ENCODE measurements at regions not wholly inside any gene's neighbourhood (a gene's known extent, or its start where the extent isn't known, plus 50 kb on each side); places are given as distances from the start of the nearest gene placed in this dataset.

DNA sequence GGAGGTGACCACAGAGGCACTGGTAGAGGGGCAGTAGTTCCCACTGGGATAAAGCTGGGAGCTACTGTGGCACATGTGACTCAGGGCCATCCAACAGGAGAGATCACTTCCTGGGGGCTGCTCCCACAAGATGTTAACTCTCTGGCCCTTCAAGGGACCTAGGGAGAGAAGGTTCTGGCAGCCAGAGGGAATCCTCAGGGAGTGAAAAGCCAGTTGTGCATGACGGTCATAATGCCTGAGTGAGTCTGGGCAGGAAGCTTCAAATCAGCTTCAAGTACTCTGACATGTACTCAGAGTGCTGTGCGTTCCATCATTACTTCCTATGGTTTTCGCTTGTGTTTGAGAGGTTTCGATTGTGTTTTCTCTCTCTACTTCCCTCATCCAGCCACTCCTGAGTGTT, 388.5 kb downstream of the GABRG2 start:
- Mint-ChIP-seq H3K27ac (no peak overlapping the region), H3K4me3 (no peak overlapping the region), H3K27me3 (ENCODE audit: low read depth) (no peaks in the 10 kb centered on the region), H3K36me3 (ENCODE audit: insufficient read depth in 2 of 2) (peaks cover 0 to 3% of the 10 kb centered on the region in 2 donors), H3K9me3 (peaks cover 17 to 18% of the 10 kb centered on the region in 2 donors), H3K4me1 (ENCODE audit: low read depth) (no peaks in the 10 kb centered on the region)
- DNase-seq (no peak), ATAC-seq (replicated peaks in 1 of 2) (no peak)

DNA sequence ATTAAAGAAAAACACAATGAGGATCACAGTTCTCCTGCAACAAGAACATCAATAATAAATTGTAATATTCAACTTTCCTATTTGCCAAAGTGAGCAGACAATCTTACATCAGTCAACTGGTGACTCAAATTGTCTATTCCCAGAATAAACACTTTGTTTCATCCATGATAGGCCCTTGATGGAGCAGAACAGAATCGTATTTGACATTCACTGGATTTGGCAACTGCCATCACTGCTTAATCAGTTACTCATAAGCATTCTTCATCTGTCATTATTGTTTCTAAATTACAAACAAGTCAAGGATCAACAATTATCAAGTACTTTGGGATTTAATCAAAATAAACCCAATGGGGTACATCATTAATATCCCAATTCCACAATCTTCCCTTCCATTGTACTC, 398.4 kb downstream of the GABRG2 start:
- Mint-ChIP-seq H3K27ac (no peak overlapping the region), H3K36me3 (ENCODE audit: insufficient read depth in 2 of 2) (no peaks in the 10 kb centered on the region), H3K9me3 (peaks cover 6 to 8% of the 10 kb centered on the region in 2 donors), H3K4me1 (ENCODE audit: low read depth) (no peaks in the 10 kb centered on the region), H3K4me3 (no peak overlapping the region), H3K27me3 (ENCODE audit: low read depth) (no peaks in the 10 kb centered on the region)
- no peak for ATAC-seq (replicated peaks in 1 of 2)
- no peak for DNase-seq

DNA sequence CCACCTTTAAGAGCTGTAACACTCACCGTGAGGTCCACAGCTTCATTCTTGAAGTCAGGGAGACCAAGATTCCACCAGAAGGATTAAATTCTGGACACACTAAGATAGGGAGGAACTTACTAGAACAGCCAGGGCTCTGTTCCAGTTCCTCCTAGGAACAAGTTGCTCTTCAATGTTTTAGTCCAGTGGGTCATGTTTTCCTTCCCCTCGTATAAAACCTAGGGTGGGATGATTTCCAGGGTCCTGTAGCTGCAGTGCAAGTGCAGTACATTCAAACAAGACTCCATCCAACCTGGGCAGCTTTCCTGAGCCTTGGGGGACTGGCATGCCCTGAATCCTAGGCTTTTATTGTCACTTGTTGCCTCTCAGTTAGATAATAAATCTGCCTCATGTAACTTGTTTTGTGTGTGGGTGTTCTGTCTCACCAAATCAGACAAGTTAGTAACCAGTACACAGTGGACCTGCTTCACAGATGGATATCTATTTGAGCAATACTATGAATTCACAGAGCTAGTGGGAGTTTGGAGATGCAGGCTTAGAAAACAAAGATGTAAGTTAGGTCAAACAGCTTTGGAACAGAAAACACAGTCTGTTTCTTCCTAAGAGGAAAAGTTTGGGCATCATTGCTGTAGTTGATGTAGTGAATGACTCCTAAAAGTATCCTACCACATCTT, 405.6 kb downstream of the GABRG2 start:
- Mint-ChIP-seq H3K9me3 (peaks cover 0 to 1% of the 10 kb centered on the region in 2 donors), H3K36me3 (ENCODE audit: insufficient read depth in 2 of 2) (no peaks in the 10 kb centered on the region), H3K27me3 (ENCODE audit: low read depth) (no peaks in the 10 kb centered on the region)

GRCh38 chr5:162474239-162474638, 406.7 kb downstream of the GABRG2 start:
- Mint-ChIP-seq H3K27me3 (ENCODE audit: low read depth) (no peaks in the 10 kb centered on the region), H3K4me1 (ENCODE audit: low read depth) (no peaks in the 10 kb centered on the region), H3K9me3 (no peaks in the 10 kb centered on the region), H3K4me3 (no peak overlapping the region), H3K27ac (no peak overlapping the region), H3K36me3 (ENCODE audit: insufficient read depth in 2 of 2) (no peaks in the 10 kb centered on the region)
- no peak for ATAC-seq (replicated peaks in 1 of 2)
- no peak for DNase-seq

More for the DNA sequence above, 405.6 kb downstream of the GABRG2 start:
- Mint-ChIP-seq H3K27ac (no peak overlapping the region), H3K4me1 (ENCODE audit: low read depth) (no peaks in the 10 kb centered on the region), H3K4me3 (no peak overlapping the region)
- ATAC-seq (replicated peaks in 1 of 2) (no peak), DNase-seq (no peak)

GRCh38 chr5:162484095-162484494, 416.5 kb downstream of the GABRG2 start:
- no peak for DNase-seq
- no peak overlapping the region for H3K4me3 Mint-ChIP-seq
- H3K27me3 Mint-ChIP-seq (ENCODE audit: low read depth): no peaks in the 10 kb centered on the region
- no peaks in the 10 kb centered on the region for H3K36me3 Mint-ChIP-seq (ENCODE audit: insufficient read depth in 2 of 2)
- H3K27ac Mint-ChIP-seq: no peak overlapping the region
- no peaks in the 10 kb centered on the region for H3K4me1 Mint-ChIP-seq (ENCODE audit: low read depth)
- no peak for ATAC-seq (replicated peaks in 1 of 2)
- H3K9me3 Mint-ChIP-seq: peaks cover 9 to 16% of the 10 kb centered on the region in 2 donors

DNA sequence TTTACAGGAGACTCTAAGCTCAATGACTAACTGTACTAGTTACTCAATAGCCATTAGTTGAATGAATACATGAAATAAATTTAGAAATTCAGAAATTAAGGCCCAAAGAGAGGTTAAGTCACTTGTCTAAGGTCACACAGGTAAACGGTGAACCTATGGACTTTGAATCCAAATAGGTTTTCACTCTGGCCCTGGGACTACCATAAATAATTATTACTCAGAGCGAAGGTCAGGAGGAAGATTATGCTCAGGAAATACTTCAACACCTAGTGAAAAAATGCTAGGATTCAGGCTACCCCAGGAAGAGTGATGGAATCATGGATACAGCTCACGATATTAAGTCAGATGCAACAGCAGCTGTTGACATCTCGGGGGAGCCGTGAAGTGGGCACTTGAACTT, 417.4 kb downstream of the GABRG2 start:
- no peak for DNase-seq
- no peak overlapping the region for H3K4me3 Mint-ChIP-seq
- ATAC-seq (replicated peaks in 1 of 2): no peak
- no peaks in the 10 kb centered on the region for H3K4me1 Mint-ChIP-seq (ENCODE audit: low read depth)
- no peak overlapping the region for H3K27ac Mint-ChIP-seq
- peaks cover 9 to 16% of the 10 kb centered on the region in 2 donors for H3K9me3 Mint-ChIP-seq
- no peaks in the 10 kb centered on the region for H3K36me3 Mint-ChIP-seq (ENCODE audit: insufficient read depth in 2 of 2)
- H3K27me3 Mint-ChIP-seq (ENCODE audit: low read depth): no peaks in the 10 kb centered on the region

GRCh38 chr5:162485666-162486292, 418.2 kb downstream of the GABRG2 start:
- no peak for ATAC-seq (replicated peaks in 1 of 2)
- H3K27me3 Mint-ChIP-seq (ENCODE audit: low read depth): no peaks in the 10 kb centered on the region
- H3K36me3 Mint-ChIP-seq (ENCODE audit: insufficient read depth in 2 of 2): no peaks in the 10 kb centered on the region
- H3K27ac Mint-ChIP-seq: no peak overlapping the region
- H3K9me3 Mint-ChIP-seq: peaks cover 9 to 16% of the 10 kb centered on the region in 2 donors
- H3K4me3 Mint-ChIP-seq: no peak overlapping the region
- no peaks in the 10 kb centered on the region for H3K4me1 Mint-ChIP-seq (ENCODE audit: low read depth)
- DNase-seq: no peak

DNA sequence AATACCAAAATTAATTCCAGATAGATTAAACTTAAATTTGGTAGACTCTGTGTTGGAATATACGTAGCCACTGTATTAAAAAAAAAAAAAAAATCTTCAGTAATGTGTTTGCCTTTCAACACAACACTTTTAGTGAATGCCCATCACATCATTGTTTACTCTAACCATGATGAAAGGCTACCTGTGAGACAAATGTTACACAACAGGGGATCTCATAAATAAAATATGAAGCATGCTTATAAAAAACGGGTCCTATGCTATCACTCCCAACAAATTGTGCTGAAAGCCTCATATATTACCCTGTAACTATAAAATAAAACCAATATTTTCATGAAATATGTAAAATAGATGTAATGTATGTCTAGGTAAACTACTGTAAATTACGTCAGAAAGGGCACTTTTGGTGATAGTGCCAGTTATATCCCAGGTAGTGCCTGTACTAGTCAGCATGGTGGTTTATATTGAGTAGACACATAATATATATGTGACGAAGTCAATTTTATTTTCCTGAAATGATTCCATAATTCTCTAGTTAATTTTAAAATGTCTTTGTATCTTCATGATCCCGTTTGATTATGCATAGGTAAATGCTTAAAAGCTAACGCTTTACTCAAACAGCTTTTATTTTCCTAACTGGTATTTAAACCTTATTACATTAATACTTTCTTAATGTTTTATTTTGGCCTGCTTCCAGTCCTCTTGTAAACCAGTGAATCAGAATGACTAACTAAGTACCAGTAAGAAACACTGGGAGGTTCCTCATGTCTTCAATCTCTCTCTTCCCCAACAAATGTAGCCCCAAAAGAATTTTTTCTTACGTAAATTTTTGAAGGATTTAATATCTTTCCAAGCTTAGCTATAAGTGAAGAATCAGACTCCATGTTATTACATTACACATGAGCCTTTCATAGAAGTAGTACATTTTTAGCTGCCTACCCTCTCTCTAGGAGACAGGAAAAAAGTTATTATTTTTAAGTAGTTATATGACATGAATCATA, 420.3 kb downstream of the GABRG2 start:
- H3K27ac Mint-ChIP-seq: no peak overlapping the region
- H3K36me3 Mint-ChIP-seq (ENCODE audit: insufficient read depth in 2 of 2): no peaks in the 10 kb centered on the region
- H3K9me3 Mint-ChIP-seq: peaks cover 11 to 12% of the 10 kb centered on the region in 2 donors
- no peak for DNase-seq
- no peak overlapping the region for H3K4me3 Mint-ChIP-seq
- no peaks in the 10 kb centered on the region for H3K4me1 Mint-ChIP-seq (ENCODE audit: low read depth)
- H3K27me3 Mint-ChIP-seq (ENCODE audit: low read depth): no peaks in the 10 kb centered on the region
- ATAC-seq (replicated peaks in 1 of 2): no peak

- Mint-ChIP-seq H3K27me3 (ENCODE audit: low read depth) (no peaks in the 10 kb centered on the region), H3K4me1 (ENCODE audit: low read depth) (no peaks in the 10 kb centered on the region), H3K27ac (no peak overlapping the region), H3K36me3 (ENCODE audit: insufficient read depth in 2 of 2) (no peaks in the 10 kb centered on the region), H3K9me3 (peaks cover 1 to 4% of the 10 kb centered on the region in 2 donors), H3K4me3 (no peak overlapping the region)
- ATAC-seq (replicated peaks in 1 of 2) (no peak), DNase-seq (no peak)
Observed at GRCh38 chr5:162496100-162496808, 428.7 kb downstream of the GABRG2 start.

GRCh38 chr5:162497455-162497854, 429.9 kb downstream of the GABRG2 start:
- Mint-ChIP-seq H3K27me3 (ENCODE audit: low read depth) (no peaks in the 10 kb centered on the region), H3K4me3 (no peak overlapping the region), H3K27ac (no peak overlapping the region), H3K4me1 (ENCODE audit: low read depth) (no peaks in the 10 kb centered on the region), H3K9me3 (peaks cover 1 to 9% of the 10 kb centered on the region in 2 donors), H3K36me3 (ENCODE audit: insufficient read depth in 2 of 2) (no peaks in the 10 kb centered on the region)
- no peak for DNase-seq
- ATAC-seq (replicated peaks in 1 of 2): no peak

GRCh38 chr5:162502780-162503179, 435.2 kb downstream of the GABRG2 start:
- Mint-ChIP-seq H3K27me3 (ENCODE audit: low read depth) (no peaks in the 10 kb centered on the region), H3K36me3 (ENCODE audit: insufficient read depth in 2 of 2) (no peaks in the 10 kb centered on the region), H3K4me3 (no peak overlapping the region), H3K27ac (no peak overlapping the region), H3K4me1 (ENCODE audit: low read depth) (no peaks in the 10 kb centered on the region), H3K9me3 (peaks cover 0 to 6% of the 10 kb centered on the region in 2 donors)
- no peak for ATAC-seq (replicated peaks in 1 of 2)
- no peak for DNase-seq

- no peaks in the 10 kb centered on the region for H3K4me1 Mint-ChIP-seq (ENCODE audit: low read depth)
- no peaks in the 10 kb centered on the region for H3K36me3 Mint-ChIP-seq (ENCODE audit: insufficient read depth in 2 of 2)
- peaks cover 0 to 6% of the 10 kb centered on the region in 2 donors for H3K9me3 Mint-ChIP-seq
- DNase-seq (no peak), ATAC-seq (replicated peaks in 1 of 2) (no peak)
- H3K4me3 Mint-ChIP-seq: no peak overlapping the region
- H3K27ac Mint-ChIP-seq: no peak overlapping the region
- no peaks in the 10 kb centered on the region for H3K27me3 Mint-ChIP-seq (ENCODE audit: low read depth)
Observed at GRCh38 chr5:162503796-162504195, 436.2 kb downstream of the GABRG2 start.

Measured in activated T-cell treated with anti-CD3 and anti-CD28 coated beads, Interleukin-2, amount 50 U/mL, for 72 hours (primary cell).